ENCODE measurements at regions not wholly inside any gene's neighbourhood (a gene's known extent, or its start where the extent isn't known, plus 50 kb on each side); places are given as distances from the start of the nearest gene placed in this dataset.

DNA sequence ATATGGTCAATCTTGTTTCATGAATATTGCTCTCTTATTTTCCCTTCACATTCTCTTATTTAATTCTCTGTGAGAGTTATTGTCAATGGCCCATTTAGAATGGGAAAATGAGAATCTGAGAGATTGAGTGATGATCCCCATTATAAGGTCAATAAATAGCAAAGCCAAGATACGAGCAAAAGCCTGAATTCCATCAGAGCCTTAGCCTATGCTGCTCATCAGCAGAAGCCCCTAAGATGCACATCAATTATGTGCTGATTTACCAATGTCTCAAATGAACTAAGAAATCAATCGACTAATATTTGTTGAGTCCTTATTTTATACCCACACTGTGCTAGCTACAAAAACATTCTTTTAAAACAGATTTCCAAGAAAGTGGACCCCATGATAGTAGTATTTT, 330.8 kb upstream of the DDI1 start:
- POLR2A ChIA-PET = no interaction called here
- CTCF ChIA-PET = no interaction called here
- no peak for DNase-seq (ENCODE audit: extremely low spot score)

DNA sequence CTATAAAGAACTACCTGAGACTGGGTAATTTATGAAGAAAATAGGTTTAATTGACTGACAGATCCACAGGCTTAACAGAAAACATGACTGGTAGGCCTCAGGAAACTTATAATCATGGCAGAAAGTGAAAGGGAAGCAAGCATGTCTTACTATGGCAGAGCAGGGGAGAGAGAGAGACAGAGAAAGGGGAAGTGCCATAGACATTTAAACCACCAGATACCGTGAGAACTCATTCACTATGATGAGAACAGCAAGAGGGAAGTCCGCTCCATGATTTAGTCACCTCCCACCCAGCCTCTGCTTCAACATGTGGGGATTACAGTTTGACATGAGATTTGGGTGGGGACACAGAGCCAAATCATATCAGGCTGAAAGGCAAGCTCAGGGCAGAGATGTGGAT, 327.1 kb upstream of the DDI1 start:
- POLR2A ChIA-PET = no interaction called here
- CTCF ChIA-PET = no interaction called here
- TF ChIP-seq HDGF (IDR thresholded peaks at IDR 0.05; ENCODE audit: borderline replicate concordance) (no peak), ARNT (IDR thresholded peaks at IDR 0.05) (no peak), FOXK2 (IDR thresholded peaks at IDR 0.05) (no peak), ZNF384 (IDR thresholded peaks at IDR 0.05) (no peak), SUZ12 (IDR thresholded peaks at IDR 0.05) (no peak), NFRKB (IDR thresholded peaks at IDR 0.05) (no peak), FOXM1 (IDR thresholded peaks at IDR 0.05; ENCODE audit: borderline replicate concordance) (no peak), BHLHE40 (IDR thresholded peaks at IDR 0.05; ENCODE audit: borderline replicate concordance) (no peak), SP1 (IDR thresholded peaks at IDR 0.05) (no peak), CTBP1 (IDR thresholded peaks at IDR 0.05; ENCODE audit: borderline replicate concordance) (no peak)
- TF ChIP-seq, protein P1, sequence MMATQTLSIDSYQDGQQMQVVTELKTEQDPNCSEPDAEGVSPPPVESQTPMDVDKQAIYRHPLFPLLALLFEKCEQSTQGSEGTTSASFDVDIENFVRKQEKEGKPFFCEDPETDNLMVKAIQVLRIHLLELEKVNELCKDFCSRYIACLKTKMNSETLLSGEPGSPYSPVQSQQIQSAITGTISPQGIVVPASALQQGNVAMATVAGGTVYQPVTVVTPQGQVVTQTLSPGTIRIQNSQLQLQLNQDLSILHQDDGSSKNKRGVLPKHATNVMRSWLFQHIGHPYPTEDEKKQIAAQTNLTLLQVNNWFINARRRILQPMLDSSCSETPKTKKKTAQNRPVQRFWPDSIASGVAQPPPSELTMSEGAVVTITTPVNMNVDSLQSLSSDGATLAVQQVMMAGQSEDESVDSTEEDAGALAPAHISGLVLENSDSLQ (IDR thresholded peaks at IDR 0.05) = no peak
- DNase-seq (ENCODE audit: extremely low spot score) = no peak

More for the DNA sequence above, 330.8 kb upstream of the DDI1 start:
- no peak for TF ChIP-seq LEF1 (IDR thresholded peaks at IDR 0.05; ENCODE audit: borderline replicate concordance)
- no peak for TF ChIP-seq FOXK2 (IDR thresholded peaks at IDR 0.05)
- no peak for TF ChIP-seq ZNF384 (IDR thresholded peaks at IDR 0.05)
- TF ChIP-seq, protein P1 (IDR thresholded peaks at IDR 0.05) = no peak
- no peak for TF ChIP-seq HDGF (IDR thresholded peaks at IDR 0.05; ENCODE audit: borderline replicate concordance)
- TF ChIP-seq ELF4 (IDR thresholded peaks at IDR 0.05) = no peak
- TF ChIP-seq CTBP1 (IDR thresholded peaks at IDR 0.05; ENCODE audit: borderline replicate concordance) = no peak
- TF ChIP-seq ARNT (IDR thresholded peaks at IDR 0.05) = no peak

DNA sequence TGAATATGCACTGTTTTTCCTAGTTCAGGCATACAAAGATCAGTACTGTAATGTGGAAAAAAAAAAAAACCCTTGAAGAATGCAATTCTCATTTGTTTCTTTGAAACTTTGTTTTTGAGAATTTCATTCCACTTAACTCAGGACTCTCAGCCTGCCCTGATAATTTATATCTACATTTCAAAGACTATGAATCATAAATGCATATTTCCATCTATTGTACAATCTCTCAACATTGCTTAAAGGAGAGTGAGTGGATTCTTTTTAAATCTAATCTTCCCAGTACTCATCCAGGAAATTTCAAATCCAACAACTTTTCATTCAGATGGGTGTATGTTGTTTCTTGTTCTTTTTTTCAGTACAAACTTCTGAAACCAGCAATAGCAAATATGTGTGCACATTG, 322.2 kb upstream of the DDI1 start:
- TF ChIP-seq SUZ12 (IDR thresholded peaks at IDR 0.05) = no peak
- no peak for TF ChIP-seq FOXM1 (IDR thresholded peaks at IDR 0.05; ENCODE audit: borderline replicate concordance)
- TF ChIP-seq L3MBTL2 (conservative IDR thresholded peaks at IDR 0.05) = no peak
- no peak for TF ChIP-seq LEF1 (IDR thresholded peaks at IDR 0.05; ENCODE audit: borderline replicate concordance)
- TF ChIP-seq, protein P1 (IDR thresholded peaks at IDR 0.05) = no peak
- TF ChIP-seq ZNF384 (IDR thresholded peaks at IDR 0.05) = no peak
- no peak for TF ChIP-seq ELF4 (IDR thresholded peaks at IDR 0.05)
- TF ChIP-seq FOXK2 (IDR thresholded peaks at IDR 0.05) = no peak
- ChIA-PET POLR2A (no interaction called here), CTCF (no interaction called here)
- DNase-seq (ENCODE audit: extremely low spot score) = no peak

DNA sequence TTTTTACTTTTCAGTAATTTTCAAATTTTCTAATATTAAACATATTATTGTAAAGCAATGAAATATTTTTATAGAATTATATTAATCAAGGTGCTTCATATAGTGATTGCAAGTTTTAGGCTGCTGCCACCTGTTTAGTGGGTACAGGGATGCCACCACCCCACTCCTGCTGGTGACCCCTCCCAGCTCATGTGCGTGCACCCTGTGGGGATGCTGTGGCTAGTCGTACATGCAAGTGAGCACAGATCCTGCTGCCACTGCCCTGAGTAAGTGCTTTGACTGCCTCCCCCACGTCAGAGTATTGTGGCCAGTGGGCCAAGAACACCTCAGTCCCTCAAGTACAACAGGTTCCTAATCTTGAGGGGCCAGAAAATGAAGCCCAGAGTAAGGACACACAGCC, 320.1 kb upstream of the DDI1 start:
- no peak for DNase-seq (ENCODE audit: extremely low spot score)
- no peak for TF ChIP-seq FOXA1 (IDR thresholded peaks at IDR 0.05)
- TF ChIP-seq TARDBP (IDR thresholded peaks at IDR 0.05) = no peak
- TF ChIP-seq, protein P1 (IDR thresholded peaks at IDR 0.05) = no peak
- no peak for TF ChIP-seq BHLHE40 (IDR thresholded peaks at IDR 0.05; ENCODE audit: borderline replicate concordance)
- no peak for TF ChIP-seq L3MBTL2 (conservative IDR thresholded peaks at IDR 0.05)
- TF ChIP-seq FOXM1 (IDR thresholded peaks at IDR 0.05; ENCODE audit: borderline replicate concordance) = no peak
- TF ChIP-seq CTBP1 (IDR thresholded peaks at IDR 0.05; ENCODE audit: borderline replicate concordance) = no peak
- no peak for TF ChIP-seq HDGF (IDR thresholded peaks at IDR 0.05; ENCODE audit: borderline replicate concordance)
- TF ChIP-seq SUZ12 (IDR thresholded peaks at IDR 0.05) = no peak
- TF ChIP-seq LEF1 (IDR thresholded peaks at IDR 0.05; ENCODE audit: borderline replicate concordance) = no peak
- TF ChIP-seq ZNF384 (IDR thresholded peaks at IDR 0.05) = no peak
- no peak for TF ChIP-seq FOXK2 (IDR thresholded peaks at IDR 0.05)
- POLR2A ChIA-PET = no interaction called here
- CTCF ChIA-PET = no interaction called here

DNA sequence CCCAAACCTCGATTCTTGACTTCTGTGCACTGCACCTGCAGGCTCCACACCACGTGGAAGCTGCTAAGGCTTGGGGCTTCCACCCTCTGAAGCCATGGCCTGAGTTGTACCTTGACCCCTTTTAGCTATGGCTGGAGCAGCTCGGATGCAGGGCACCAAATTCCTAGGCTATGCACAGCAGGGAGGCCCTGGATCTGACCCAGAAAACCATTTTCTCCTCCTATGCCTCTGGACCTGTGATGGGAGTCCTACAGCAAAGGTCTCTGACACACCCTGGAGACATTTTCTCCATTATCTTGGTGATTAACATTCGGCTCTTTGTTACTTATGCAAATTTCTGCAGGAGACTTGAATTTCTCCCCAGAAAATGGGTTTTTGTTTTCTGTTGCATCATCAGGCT, 309.2 kb upstream of the DDI1 start:
- ChIA-PET POLR2A (no interaction called here), CTCF (no interaction called here)
- DNase-seq (ENCODE audit: extremely low spot score) = no peak
- TF ChIP-seq, protein P1 (IDR thresholded peaks at IDR 0.05) = no peak
- TF ChIP-seq FOXA1 (IDR thresholded peaks at IDR 0.05) = no peak
- no peak for TF ChIP-seq TARDBP (IDR thresholded peaks at IDR 0.05)
- TF ChIP-seq ELF4 (IDR thresholded peaks at IDR 0.05) = no peak
- TF ChIP-seq L3MBTL2 (conservative IDR thresholded peaks at IDR 0.05) = no peak
- no peak for TF ChIP-seq FOXM1 (IDR thresholded peaks at IDR 0.05; ENCODE audit: borderline replicate concordance)
- TF ChIP-seq SUZ12 (IDR thresholded peaks at IDR 0.05) = no peak
- no peak for TF ChIP-seq SP1 (IDR thresholded peaks at IDR 0.05)
- TF ChIP-seq ZNF384 (IDR thresholded peaks at IDR 0.05) = no peak
- TF ChIP-seq CTBP1 (IDR thresholded peaks at IDR 0.05; ENCODE audit: borderline replicate concordance) = no peak
- no peak for TF ChIP-seq FOXK2 (IDR thresholded peaks at IDR 0.05)
- TF ChIP-seq NFRKB (IDR thresholded peaks at IDR 0.05) = no peak
- TF ChIP-seq BHLHE40 (IDR thresholded peaks at IDR 0.05; ENCODE audit: borderline replicate concordance) = no peak
- TF ChIP-seq LEF1 (IDR thresholded peaks at IDR 0.05; ENCODE audit: borderline replicate concordance) = no peak
- TF ChIP-seq HDGF (IDR thresholded peaks at IDR 0.05; ENCODE audit: borderline replicate concordance) = no peak
- TF ChIP-seq ARNT (IDR thresholded peaks at IDR 0.05) = no peak
